HepG2 (cell line): ENCODE measurements at regions not wholly inside any gene's neighbourhood (a gene's known extent, or its start where the extent isn't known, plus 50 kb on each side); places are given as distances from the start of the nearest gene placed in this dataset.
A peak's percentile ranks its signal among the peaks of the same experiment; 100 is the strongest.

Experiments used
- ARNT2 ChIP-seq: sonication (generic); formaldehyde crosslinking; IDR thresholded peaks from 2 replicates; pipeline ENCODE4 v1.8.0; 2022; ENCODE audit warnings: mild to moderate bottlenecking, low read depth, missing genetic modification reagents, moderate library complexity
- BCL6 ChIP-seq: IDR thresholded peaks from 2 replicates; pipeline ENCODE4 v1.6.1; 2016; ENCODE audit warnings: missing genetic modification reagents, missing compliant biosample characterization
- FOXO1 ChIP-seq: sonication (generic); formaldehyde crosslinking; IDR thresholded peaks from 2 replicates; pipeline ENCODE4 v1.4.0; 2020; ENCODE audit warnings: missing genetic modification reagents
- GTF3A ChIP-seq: sonication (generic); formaldehyde crosslinking; conservative IDR thresholded peaks from 2 replicates; pipeline ENCODE4 v1.4.0; 2020; ENCODE audit warnings: mild to moderate bottlenecking, missing genetic modification reagents
- HMG20A ChIP-seq: IDR thresholded peaks from 2 replicates; pipeline ENCODE4 v1.6.1; 2016; ENCODE audit warnings: borderline replicate concordance
- HOXD1 ChIP-seq: sonication (generic); formaldehyde crosslinking; IDR thresholded peaks from 2 replicates; pipeline ENCODE4 v1.5.0; 2020; ENCODE audit warnings: missing genetic modification reagents
- IRX3 ChIP-seq: sonication (generic); formaldehyde crosslinking; IDR thresholded peaks from 2 replicates; pipeline ENCODE4 v1.8.1; 2023; ENCODE audit warnings: mild to moderate bottlenecking, low read depth, missing genetic modification reagents, borderline replicate concordance
- KLF16 ChIP-seq, 2 experiments: sonication (generic) in 1 of 2; formaldehyde crosslinking in 1 of 2; IDR thresholded peaks; 2 replicates each; pipeline versions ENCODE4 v1.6.1 to v1.8.0; 2016 to 2023; ENCODE audit warnings: missing genetic modification reagents in 2 of 2, missing compliant biosample characterization in 1 of 2
- MAF1 ChIP-seq: sonication (generic); formaldehyde crosslinking; IDR thresholded peaks from 2 replicates; pipeline ENCODE4 v1.5.0; 2020; ENCODE audit warnings: missing genetic modification reagents, borderline replicate concordance
- NFE2L1 ChIP-seq: sonication (generic); formaldehyde crosslinking; IDR thresholded peaks from 2 replicates; pipeline ENCODE4 v1.4.0; 2020; ENCODE audit warnings: missing genetic modification reagents, mild to moderate bottlenecking, borderline replicate concordance
- PLRG1 ChIP-seq: fragments of 450-650 bp; conservative IDR thresholded peaks from 2 replicates; pipeline ENCODE4 v1.6.1; 2016
- PRDM4 ChIP-seq: sonication (generic); formaldehyde crosslinking; IDR thresholded peaks from 2 replicates; pipeline ENCODE4 v1.9.0; 2021; ENCODE audit warnings: missing genetic modification reagents, borderline replicate concordance
- RXRA ChIP-seq: sonication (generic); formaldehyde crosslinking; IDR thresholded peaks from 2 replicates; pipeline ENCODE4 v1.5.1; 2020; ENCODE audit warnings: missing genetic modification reagents
- TARDBP ChIP-seq: sonication (generic); formaldehyde crosslinking; IDR thresholded peaks from 2 replicates; pipeline ENCODE4 v1.8.0; 2022; ENCODE audit warnings: mild to moderate bottlenecking, missing genetic modification reagents
- THAP9 ChIP-seq: sonication (generic); formaldehyde crosslinking; IDR thresholded peaks from 2 replicates; pipeline ENCODE4; 2020; ENCODE audit warnings: missing genetic modification reagents, mild to moderate bottlenecking, borderline replicate concordance
- ZNF484 ChIP-seq: sonication (generic); formaldehyde crosslinking; IDR thresholded peaks from 2 replicates; pipeline ENCODE4 v1.5.1; 2020; ENCODE audit warnings: mild to moderate bottlenecking, low read depth, missing genetic modification reagents, borderline replicate concordance
- ZNF546 ChIP-seq: sonication (generic); formaldehyde crosslinking; conservative IDR thresholded peaks from 2 replicates; pipeline ENCODE4 v1.8.1; 2023; ENCODE audit warnings: mild to moderate bottlenecking, missing genetic modification reagents
- ZNF552 ChIP-seq: sonication (generic); formaldehyde crosslinking; IDR thresholded peaks from 2 replicates; pipeline ENCODE4 v1.9.0; 2022; ENCODE audit warnings: missing genetic modification reagents, mild to moderate bottlenecking, borderline replicate concordance
- ZSCAN21 ChIP-seq: sonication (generic); formaldehyde crosslinking; IDR thresholded peaks from 2 replicates; pipeline ENCODE4 v1.8.0; 2022; ENCODE audit warnings: mild to moderate bottlenecking, missing genetic modification reagents, moderate library complexity, borderline replicate concordance
- TF ChIP-seq, protein P1 (sequence below): sonication (generic); formaldehyde crosslinking; IDR thresholded peaks from 2 replicates; pipeline ENCODE4 v1.5.0; 2020; ENCODE audit warnings: mild to moderate bottlenecking, missing genetic modification reagents, moderate library complexity
- TF ChIP-seq, protein P2 (sequence below): sonication (generic); formaldehyde crosslinking; IDR thresholded peaks from 2 replicates; pipeline ENCODE4 v1.4.0; 2020; ENCODE audit warnings: mild to moderate bottlenecking, missing genetic modification reagents

GRCh38 chr2:242038166-242038927 lies 168.8 kb downstream of the RTP5 start (continued):
- TF ChIP-seq, protein P1, sequence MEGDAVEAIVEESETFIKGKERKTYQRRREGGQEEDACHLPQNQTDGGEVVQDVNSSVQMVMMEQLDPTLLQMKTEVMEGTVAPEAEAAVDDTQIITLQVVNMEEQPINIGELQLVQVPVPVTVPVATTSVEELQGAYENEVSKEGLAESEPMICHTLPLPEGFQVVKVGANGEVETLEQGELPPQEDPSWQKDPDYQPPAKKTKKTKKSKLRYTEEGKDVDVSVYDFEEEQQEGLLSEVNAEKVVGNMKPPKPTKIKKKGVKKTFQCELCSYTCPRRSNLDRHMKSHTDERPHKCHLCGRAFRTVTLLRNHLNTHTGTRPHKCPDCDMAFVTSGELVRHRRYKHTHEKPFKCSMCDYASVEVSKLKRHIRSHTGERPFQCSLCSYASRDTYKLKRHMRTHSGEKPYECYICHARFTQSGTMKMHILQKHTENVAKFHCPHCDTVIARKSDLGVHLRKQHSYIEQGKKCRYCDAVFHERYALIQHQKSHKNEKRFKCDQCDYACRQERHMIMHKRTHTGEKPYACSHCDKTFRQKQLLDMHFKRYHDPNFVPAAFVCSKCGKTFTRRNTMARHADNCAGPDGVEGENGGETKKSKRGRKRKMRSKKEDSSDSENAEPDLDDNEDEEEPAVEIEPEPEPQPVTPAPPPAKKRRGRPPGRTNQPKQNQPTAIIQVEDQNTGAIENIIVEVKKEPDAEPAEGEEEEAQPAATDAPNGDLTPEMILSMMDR (CRISPR knock-in tag), result peak; percentile 61
- TF ChIP-seq NFE2L1 (CRISPR knock-in tag), result no peak
- TF ChIP-seq MAF1, result no peak
- no peak for TF ChIP-seq PRDM4 (CRISPR knock-in tag)
- TF ChIP-seq, protein P2, sequence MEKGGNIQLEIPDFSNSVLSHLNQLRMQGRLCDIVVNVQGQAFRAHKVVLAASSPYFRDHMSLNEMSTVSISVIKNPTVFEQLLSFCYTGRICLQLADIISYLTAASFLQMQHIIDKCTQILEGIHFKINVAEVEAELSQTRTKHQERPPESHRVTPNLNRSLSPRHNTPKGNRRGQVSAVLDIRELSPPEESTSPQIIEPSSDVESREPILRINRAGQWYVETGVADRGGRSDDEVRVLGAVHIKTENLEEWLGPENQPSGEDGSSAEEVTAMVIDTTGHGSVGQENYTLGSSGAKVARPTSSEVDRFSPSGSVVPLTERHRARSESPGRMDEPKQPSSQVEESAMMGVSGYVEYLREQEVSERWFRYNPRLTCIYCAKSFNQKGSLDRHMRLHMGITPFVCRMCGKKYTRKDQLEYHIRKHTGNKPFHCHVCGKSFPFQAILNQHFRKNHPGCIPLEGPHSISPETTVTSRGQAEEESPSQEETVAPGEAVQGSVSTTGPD (CRISPR knock-in tag), result no peak
- TF ChIP-seq ZSCAN21 (CRISPR knock-in tag), result no peak
- no peak for TF ChIP-seq FOXO1 (CRISPR knock-in tag)
- no peak for TF ChIP-seq GTF3A (CRISPR knock-in tag)
- TF ChIP-seq RXRA (CRISPR knock-in tag), result 0 out of 2 replicates have a peak, but pooled peaks have one; percentile 1
- TF ChIP-seq IRX3 (CRISPR knock-in tag), result no peak
- TF ChIP-seq THAP9, result peak; percentile 27; the same call in 1 of the 2 replicates
- 0 out of 2 replicates have a peak, but pooled peaks have one; percentile 27 for TF ChIP-seq HMG20A
- no peak for TF ChIP-seq ZNF552
- TF ChIP-seq ZNF546, result no peak
- no peak for TF ChIP-seq ZNF484 (CRISPR knock-in tag)
- TF ChIP-seq HOXD1, result no peak
- 0 out of 2 replicates have a peak, but pooled peaks have one; percentile 48 for TF ChIP-seq TARDBP (CRISPR knock-in tag)
- TF ChIP-seq PLRG1, result no peak
- TF ChIP-seq BCL6 (CRISPR knock-in tag), result no peak
- no peak for TF ChIP-seq ARNT2 (CRISPR knock-in tag)
- TF ChIP-seq KLF16 (CRISPR knock-in tag; IDR thresholded peaks at IDR 0.05), result no peak
